HG02571 (cell line): ENCODE measurements at regions not wholly inside any gene's neighbourhood (a gene's known extent, or its start where the extent isn't known, plus 50 kb on each side); places are given as distances from the start of the nearest gene placed in this dataset.

Experiments
- ATAC-seq: cut with Tn5 transposase; IDR thresholded peaks from one replicate; pipeline ENCODE4 v1.9.1; 2021; ENCODE audit warnings: mild to moderate bottlenecking, moderate library complexity; ENCODE audit not compliant: unreplicated experiment

DNA sequence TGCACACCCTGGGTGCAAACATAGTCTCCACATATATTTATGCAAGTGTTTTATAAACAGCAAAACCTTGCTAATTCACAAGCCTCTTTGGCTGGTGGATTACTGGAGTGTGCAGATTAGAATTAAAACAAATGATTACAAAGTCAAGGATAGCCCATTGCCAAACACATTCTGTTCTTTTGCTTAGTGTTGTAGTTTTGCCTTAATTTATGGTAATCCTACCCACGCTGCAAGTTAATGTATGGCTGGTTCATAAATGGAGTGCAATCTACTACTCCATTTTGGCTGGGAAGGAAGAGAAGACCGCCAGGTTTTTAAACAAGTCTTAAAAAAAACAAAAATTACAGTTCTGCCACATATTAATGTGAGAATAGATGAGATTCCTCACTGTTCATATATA is 883.1 kb upstream of the KLHL29 start:
- ATAC-seq: no peak

DNA sequence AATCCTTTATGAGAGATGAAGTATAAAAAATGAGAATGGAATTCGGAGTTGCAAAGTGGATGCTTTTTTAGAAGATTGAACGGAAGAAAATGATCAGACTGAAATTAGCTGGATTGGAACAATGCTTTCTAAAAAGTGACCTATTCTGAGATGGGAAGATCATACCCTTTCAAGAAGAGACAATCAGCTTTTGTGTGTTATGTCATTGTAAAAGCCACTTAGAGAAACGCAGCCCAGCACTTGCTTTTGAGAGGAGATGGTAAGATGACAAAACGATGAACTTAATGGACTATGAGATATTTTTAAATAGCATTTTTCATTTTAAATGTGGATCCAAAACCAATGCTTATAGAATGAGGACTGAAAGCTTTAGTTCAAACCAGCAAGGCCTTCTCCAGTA is 871.4 kb upstream of the KLHL29 start:
- no peak for ATAC-seq

DNA sequence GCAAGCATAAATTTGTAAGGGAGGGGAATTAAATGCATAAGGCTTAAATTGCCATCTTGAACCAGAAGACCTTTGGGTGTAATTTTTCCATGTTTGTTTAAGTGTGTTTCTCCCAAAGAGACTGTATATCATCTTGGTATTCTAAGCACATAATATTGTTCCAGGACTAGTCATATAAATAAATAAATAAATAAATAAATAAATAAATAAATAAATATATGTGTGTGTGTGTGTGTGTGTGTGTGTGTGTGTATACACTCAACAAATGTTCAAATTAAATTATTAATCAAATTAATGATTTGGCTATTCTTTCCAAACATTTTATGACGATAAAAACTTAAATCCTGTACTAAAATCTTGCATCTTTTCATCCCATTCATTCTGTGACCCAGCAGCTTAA is 867.8 kb upstream of the KLHL29 start:
- no peak for ATAC-seq

DNA sequence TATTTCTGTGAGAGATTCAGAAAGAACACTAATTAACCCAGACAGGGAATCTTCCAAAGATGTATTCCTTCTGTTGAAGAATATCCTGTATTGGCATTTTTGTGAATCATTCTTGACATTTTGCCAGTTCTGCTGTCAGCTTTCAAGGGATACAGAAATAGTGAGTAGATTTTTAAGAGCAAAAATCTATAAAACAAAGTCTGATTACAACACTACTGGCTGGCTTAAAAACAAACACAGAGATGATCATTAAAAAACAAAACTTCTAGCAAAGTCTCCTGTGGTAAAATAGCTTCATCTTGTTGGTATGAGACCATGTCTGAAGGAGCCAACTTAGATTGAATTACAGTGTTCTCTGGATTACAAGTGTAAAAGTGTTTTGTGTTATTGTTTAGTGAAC is 866.3 kb upstream of the KLHL29 start:
- no peak for ATAC-seq

DNA sequence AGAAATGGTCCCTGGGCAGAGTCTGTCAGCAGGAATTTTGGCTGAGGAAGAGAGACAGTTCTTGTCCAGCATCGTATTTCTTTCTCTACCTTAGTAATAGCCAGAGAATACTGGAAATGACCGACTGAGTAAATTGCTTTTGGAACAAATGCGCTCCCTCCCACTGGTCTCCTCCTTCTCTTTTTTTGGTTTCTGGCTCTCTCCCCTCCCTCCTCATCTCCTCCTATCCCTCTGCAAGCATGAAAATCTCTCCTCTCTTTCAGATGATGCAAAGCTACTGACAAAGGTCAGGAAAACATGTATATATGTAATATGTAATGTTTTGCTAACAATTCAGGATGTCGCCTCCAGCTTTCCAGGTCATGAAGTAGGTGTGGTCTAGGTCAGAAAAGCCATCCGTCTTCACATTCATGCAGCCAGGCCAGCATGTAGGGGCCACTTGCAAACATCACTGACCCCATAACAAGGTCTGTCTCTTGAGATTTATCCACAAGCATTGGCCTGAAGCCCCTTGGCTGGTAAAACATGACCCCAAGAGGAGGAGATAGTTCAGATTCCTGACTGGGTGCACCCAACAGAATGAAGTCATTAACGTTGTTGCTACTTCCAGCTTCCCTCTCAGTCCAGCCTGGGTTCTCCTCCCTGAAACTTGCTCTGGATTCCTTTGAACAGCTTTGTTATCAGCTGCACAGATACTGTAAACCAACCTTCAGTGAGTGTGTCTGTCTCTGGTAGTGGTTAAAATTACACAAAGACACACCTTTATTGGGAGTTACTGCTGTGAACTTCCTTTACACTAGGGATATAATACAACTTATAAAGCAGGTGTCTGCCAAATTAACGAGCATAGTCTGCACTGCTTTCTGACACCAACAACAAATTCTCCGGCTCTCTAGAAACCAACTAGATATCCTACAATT is 864.4 kb upstream of the KLHL29 start:
- ATAC-seq: no peak

DNA sequence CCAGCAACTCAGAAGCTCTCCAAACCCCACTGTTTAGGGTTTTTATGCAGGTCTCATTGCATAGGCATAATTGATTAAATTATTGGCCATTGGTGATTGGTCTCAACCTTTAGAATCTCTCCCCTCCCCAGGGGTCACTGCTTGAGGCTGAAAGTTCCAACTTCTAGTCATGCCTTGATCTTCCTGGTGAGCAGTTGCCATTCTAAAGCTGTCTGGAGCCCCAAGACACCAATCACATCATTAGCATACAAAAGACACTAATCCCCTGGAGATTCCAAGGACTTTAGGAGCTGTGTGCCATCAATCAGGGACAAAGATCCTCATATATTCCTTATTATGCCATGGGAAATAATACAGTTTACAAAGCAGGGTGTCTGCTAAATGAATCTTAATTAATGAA is 863.4 kb upstream of the KLHL29 start:
- ATAC-seq: no peak

DNA sequence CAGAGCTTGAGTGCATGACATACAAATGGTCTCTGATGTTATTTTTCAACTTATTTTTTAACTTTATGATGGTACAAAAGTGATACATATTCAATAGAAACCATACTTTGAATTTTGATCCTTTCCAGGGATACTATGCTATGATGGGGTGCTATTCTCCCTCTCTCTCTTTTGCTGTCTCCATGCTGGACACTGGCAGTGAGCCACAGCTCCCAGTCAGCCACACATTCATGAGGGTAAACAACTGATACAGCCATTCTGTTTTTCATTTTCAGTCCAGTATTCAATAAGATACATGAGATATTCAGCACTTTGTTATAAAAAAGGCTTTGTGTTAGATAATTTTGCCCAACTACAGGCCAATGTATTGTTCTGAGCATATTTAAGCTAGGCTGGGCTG is 859.3 kb upstream of the KLHL29 start:
- ATAC-seq: no peak

DNA sequence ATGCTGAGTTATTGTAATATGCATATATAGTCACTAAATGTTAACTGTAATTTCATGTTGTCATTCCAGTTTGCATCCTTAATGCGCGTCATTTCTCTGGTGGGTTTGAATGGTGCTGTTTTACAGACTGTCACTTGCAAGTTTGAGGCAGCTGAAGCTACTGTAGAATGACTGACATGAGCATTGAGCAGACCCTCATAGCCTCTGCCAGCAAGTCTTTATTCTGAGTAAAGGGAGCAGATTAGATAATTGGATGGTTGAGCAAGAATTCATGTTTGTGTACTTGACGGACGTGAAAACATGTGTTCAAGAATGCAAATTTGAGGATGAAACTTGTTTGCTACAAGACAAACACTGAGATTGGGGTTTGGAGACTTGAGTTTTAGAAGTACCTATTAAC is 854.8 kb upstream of the KLHL29 start:
- ATAC-seq: no peak

DNA sequence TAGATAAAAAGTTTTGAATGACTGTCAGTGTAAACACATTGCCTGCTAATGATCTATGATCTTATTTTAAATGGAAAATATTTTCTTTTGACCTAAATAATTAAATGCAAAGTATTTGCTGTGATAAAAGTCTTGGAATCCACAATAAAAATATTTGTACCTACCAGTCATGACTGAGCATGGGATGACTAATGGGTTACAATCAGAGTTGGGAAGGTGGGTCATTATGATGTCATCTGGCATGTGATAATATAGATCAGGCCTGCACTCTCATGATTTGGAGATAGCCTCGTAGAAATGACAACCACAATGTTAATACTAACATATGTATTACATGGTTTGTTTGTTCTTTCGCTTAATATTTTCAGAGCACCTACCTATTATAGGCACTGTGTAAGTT is 848.8 kb upstream of the KLHL29 start:
- ATAC-seq: no peak

DNA sequence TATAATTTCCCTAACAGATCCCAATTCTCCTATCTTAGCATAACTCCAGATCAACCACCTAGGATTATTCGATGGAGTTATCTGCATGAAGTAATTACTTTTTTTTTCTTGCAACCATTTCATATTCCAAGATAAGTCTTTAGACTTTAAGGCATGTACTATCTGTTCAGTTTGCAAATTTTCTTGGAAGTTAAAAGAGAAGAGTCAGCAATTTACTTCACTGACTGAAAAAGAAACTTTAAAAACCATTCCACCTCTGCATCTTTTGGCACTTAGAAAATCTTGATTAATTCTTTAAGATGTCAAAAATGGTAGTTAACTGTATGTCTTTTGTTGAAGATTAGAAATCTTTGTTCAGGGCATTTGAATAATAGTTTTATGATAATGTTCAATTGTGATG is 830.5 kb upstream of the KLHL29 start:
- ATAC-seq: no peak

DNA sequence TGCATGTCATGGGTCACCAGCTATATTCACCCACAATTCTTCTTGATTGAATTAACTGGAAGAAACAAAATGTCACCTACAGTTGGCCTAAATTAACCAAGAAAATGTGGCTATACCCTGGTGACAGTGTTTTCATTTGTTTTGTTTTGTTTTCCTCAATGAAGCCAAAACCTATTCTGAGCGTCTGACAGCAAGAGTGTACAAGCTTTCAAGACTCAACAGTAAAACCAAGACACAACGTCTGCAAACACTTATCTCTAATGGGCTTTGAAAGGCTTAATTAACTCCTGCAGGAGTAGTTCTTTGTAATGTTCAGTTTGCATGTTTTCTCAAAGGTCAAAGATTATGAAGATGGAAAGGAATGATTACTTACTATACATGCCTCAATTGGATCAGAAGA is 827.6 kb upstream of the KLHL29 start:
- ATAC-seq: no peak

DNA sequence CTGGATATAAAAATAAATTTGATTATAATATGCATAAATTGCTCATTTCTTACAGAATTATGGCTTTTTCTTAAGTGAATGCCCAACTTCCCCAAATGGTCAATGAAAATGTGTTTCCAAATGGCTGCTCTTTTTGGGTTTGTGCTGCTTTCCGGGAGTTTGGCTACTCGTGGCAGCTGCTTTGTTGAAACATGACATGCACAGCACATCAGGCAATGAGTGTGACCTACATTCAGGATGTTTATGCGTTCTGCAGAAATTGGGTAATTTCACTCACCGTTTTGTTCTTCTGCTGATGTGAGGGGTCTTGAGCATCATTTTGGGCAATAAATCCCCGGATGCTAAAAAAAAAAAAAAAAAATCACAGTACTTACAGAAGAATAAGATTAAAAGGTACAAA is 825.0 kb upstream of the KLHL29 start:
- ATAC-seq: no peak

DNA sequence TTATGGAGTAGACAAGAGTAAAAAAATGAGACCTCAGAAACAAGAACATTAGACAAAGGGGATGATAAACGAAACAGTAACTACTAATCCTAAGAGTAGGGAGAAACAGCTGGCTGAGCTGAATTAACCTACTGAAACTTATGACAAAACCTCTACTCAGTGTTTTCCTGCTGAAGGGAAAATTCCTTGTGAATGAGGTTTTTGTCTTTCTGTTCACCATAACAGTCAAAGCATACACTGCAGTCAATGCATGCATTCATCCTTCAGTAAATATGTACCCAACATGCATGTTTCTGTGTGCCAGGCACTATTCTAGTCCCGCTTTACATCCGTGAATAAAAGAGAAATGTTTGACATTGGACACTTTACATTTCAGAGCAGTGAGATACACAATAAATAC is 805.6 kb upstream of the KLHL29 start:
- no peak for ATAC-seq

DNA sequence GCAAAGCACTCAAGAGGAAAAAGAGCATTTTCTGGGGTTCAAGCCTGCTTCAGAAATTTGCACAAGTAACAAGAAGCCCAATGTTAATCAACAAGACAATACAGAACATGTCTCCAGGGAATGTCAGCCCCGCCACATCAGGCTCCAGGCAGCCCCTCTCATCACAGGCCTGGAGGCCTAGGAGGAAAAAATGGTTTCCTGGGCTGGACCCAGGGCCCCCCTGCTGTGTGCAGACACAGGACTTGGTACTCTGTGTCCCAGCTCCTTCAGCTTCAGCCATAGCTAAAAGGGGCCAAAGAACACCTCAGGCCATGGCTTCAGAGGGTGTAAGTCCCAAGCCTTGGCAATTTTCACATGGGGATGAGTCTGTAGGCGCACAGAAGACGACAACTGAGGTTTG is 802.9 kb upstream of the KLHL29 start:
- ATAC-seq: no peak

DNA sequence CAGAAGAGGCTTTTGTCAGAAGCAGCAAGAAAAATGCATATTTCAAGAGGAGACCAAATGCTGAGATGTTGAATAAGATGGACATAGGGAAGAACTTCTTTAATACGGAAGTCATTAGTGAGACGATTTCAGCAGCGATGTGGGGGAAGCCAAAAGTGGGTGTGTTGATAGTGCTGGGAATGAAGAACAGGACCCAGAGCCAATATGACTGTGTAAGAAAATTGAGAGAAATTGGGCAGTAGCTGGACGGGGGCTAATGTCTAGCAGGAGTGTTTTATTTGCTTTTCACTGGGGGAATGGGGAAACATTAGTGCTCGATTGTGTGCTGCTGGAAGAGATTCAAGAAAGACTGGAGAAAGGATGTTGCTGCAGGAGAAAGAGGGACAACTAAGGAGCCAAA is 788.7 kb upstream of the KLHL29 start:
- ATAC-seq: no peak

DNA sequence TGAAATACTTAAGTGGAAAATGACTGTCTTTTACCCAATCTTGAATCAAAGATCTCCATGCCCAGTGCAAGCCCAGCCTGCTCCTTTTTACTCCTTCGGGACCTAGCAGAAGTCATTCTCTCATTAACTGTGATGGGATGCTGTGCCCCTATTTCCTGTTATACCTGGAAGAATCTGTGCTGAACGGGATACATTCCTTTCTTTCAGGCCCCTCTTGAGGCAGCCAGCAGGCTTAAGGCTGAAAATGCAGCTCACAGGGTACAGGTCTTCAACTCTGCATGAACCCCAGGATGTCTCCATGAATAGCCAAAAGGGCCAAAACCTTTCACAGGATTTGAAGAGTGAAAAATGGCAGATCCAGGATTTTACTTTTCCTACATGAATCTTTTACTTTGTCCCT is 784.8 kb upstream of the KLHL29 start:
- ATAC-seq: no peak

DNA sequence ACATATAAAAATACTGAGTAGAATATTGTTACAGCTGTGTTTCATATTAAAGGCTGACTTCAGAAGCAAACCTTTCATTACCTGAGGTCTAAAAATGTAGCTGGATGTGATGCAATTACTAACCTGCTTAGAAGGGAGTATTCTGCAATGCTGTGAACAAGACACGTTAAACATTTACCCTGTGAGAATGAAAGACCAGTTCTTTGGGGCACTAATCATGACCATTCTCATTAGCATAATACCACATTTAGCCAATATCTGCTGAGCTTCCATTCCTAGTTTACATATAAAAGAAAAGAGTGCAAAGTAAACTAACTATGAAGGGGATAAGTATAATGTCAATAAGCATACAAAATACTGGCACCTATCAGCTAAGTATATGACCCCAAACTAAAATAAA is 784.0 kb upstream of the KLHL29 start:
- ATAC-seq: no peak

DNA sequence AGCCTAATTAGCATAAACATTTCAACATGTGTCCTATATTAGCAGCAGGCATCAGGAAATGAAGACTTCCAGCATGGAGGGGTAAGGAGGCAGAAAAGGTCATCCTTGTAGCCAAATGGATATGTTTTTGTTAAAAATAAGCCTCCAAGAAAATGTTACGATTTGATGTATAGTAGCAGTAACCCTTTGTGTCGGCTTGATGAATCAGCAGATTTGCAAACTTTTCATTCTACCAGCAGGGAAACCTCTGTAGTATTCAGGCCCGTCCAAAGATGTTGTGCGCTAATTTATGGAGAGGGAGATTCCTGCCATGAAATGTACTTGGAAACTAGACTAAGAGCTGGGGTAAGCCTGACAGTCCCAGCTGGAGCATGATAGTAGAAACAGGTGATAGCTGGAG is 780.8 kb upstream of the KLHL29 start:
- ATAC-seq: no peak

DNA sequence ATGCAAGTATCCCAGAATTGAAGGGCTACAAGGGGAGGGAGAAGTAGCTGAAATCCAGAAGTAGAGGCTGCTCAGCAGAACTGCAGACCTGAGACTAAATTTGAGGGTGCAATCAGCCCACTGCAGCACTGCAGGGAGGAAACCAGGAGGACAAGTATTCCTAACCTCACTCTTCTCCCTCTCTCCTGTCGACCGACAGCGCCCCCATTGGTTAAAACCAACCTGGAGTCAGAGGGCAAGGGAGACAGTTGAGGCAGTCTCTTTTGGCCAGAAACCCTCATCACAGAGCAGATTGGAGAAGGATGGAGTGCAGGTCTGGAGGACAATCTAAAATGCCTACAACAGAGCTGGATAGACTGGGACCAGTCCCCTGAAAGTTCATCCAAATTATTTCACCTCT is 768.9 kb upstream of the KLHL29 start:
- ATAC-seq: no peak

DNA sequence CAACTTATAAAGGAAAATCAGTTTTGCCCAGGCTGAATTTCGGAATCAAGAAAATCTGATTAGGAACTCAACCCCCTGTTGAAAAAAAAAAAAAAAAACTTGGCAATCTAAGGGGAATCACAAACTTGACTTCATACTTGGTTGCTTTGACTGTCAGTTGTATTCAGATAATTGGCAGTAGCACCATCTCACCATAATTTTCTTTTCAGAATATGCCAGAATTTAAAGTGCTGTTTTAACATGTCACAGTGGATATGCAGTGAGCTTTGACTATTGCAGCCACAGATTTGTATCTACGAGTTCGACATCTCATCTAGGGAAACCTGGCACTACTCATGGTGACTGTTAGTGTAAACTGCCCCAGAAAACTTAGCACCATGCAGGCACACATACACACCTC is 761.4 kb upstream of the KLHL29 start:
- no peak for ATAC-seq

DNA sequence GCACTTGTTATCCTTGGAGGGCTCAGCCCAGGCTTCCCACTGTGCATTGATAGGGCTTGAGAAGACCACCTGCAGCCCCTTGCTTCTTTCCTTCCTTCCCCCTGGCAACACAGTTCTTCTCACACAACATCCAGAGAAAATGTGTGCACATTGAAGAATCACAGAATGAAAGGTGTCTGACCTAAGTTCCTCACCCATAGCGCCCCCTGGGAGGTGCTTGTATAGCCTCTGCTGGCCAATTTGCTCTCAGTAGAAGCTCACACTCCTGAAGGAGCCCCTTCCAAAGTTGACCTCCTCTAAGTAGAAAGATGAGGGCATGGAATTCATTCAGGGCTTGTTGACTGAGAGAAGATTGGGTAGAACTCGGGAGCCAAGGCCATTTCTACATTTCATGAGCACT is 758.4 kb upstream of the KLHL29 start:
- ATAC-seq: no peak

DNA sequence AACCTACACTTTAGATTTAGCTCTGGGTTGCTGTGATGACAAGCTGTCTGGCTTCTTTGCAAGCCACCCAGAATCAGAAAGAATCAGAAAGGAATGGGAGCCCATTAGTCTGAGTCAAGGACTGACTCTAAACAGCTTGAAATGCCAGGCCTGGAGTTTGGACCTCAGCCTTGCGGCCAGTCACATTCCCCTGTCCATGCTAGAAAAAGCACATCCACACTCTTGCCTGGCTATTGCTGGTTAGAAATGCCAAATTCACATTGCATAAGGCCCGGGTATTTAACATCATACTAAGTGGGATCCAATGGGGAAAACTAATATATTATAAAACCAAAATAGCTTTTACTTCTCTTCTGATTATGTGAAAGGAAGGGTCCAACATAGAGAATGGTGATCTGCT is 756.8 kb upstream of the KLHL29 start:
- no peak for ATAC-seq

DNA sequence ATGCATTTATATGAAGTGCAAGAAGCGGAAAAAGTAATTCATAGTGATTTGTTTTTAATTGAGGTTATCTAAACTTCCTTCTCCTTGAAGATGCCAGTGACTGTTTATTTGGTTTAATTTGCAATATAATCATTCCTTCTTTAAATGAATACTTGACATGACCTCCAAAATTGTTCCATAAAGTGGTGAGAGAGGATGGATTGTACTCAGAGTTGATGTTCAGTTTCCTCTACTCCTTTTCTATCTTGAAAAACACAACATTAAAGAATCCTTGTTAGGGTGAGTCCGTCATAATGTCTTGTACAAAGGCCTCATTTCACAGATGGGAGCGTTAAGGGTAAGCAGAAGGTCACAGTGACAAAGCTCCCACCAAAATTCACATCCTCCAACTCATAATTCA is 756.1 kb upstream of the KLHL29 start:
- ATAC-seq: no peak
